CD14-positive monocyte (primary cell): ENCODE measurements at regions not wholly inside any gene's neighbourhood (a gene's known extent, or its start where the extent isn't known, plus 50 kb on each side); places are given as distances from the start of the nearest gene placed in this dataset.
"Not testable (repeated sequence)": the region's sequence is repeated elsewhere in the genome, so short reads cannot be mapped to it uniquely, and the experiment has no call there.

ENCODE experiments used
- DNase-seq, 3 donors: peaks; one replicate each; pipeline ENCODE4 v3.0.0-alpha.2; 2011 to 2022
- H2AFZ ChIP-seq: 2 replicates; pipeline ENCODE4 v1.6.0; 2012; ENCODE audit warnings: mild to moderate bottlenecking, low read depth, low read length, inconsistent platforms; ENCODE audit not compliant: insufficient read depth, poor library complexity, severe bottlenecking
- H3K27ac ChIP-seq, 2 donors: 1 replicate in 1 of 2; 2 replicates in 1 of 2; pipeline ENCODE4 v1.5.1; 2012 to 2013; ENCODE audit warnings: low read length in 2 of 2, control low read depth in 1 of 2, inconsistent platforms in 1 of 2, low read depth in 1 of 2, mild to moderate bottlenecking in 1 of 2
- H3K27me3 ChIP-seq, 2 donors: one replicate each; pipeline versions ENCODE4 v1.6.0 to v1.6.1; 2011 to 2013; ENCODE audit warnings: low read length in 2 of 2; ENCODE audit not compliant: control insufficient read depth in 2 of 2, insufficient read depth in 2 of 2
- H3K36me3 ChIP-seq, 2 donors: replicated peaks in 1 of 2; 1 replicate in 1 of 2; 2 replicates in 1 of 2; pipeline versions ENCODE4 v1.5.1 to v1.6.1; 2012 to 2013; ENCODE audit warnings: low read length in 2 of 2, control low read depth in 1 of 2, inconsistent platforms in 1 of 2, mild to moderate bottlenecking in 1 of 2; ENCODE audit not compliant: insufficient read depth in 2 of 2, control insufficient read depth in 1 of 2
- H3K4me1 ChIP-seq, 2 donors: 1 replicate in 1 of 2; 2 replicates in 1 of 2; pipeline versions ENCODE4 v1.5.1 to v1.6.1; 2012 to 2013; ENCODE audit warnings: low read length in 2 of 2, control low read depth in 1 of 2, inconsistent platforms in 1 of 2, mild to moderate bottlenecking in 1 of 2, moderate library complexity in 1 of 2; ENCODE audit not compliant: insufficient read depth in 2 of 2, control insufficient read depth in 1 of 2
- H3K4me2 ChIP-seq: replicated peaks from 2 replicates; pipeline ENCODE3; 2012; ENCODE audit warnings: low read length, moderate library complexity, mild to moderate bottlenecking; ENCODE audit not compliant: poor library complexity, severe bottlenecking; ENCODE audit errors: extremely low read depth
- H3K4me3 ChIP-seq, 3 experiments: fragments of 200-600 bp in 1 of 3; sonication (generic) in 1 of 3; replicated peaks in 1 of 3; 1 replicate in 2 of 3; 2 replicates in 1 of 3; pipeline ENCODE4 v1.5.1; 2011 to 2013; ENCODE audit warnings: low read length in 3 of 3, mild to moderate bottlenecking in 3 of 3, control low read depth in 2 of 3, low read depth in 2 of 3, inconsistent platforms in 1 of 3, moderate library complexity in 1 of 3
- H3K79me2 ChIP-seq: 2 replicates; pipeline ENCODE4 v1.6.0; 2012; ENCODE audit warnings: mild to moderate bottlenecking, control low read depth, inconsistent platforms, low read length, moderate library complexity; ENCODE audit not compliant: insufficient read depth
- H3K9ac ChIP-seq: 2 replicates; pipeline ENCODE4 v1.6.0; 2017; ENCODE audit warnings: low read length, mild to moderate bottlenecking; ENCODE audit not compliant: insufficient read depth, poor library complexity, severe bottlenecking
- H3K9me3 ChIP-seq, 2 donors: replicated peaks in 1 of 2; 1 replicate in 1 of 2; 2 replicates in 1 of 2; pipeline versions ENCODE4 v1.5.1 to v1.6.1; 2012 to 2013; ENCODE audit warnings: low read length in 2 of 2, control low read depth in 1 of 2; ENCODE audit not compliant: control insufficient read depth in 1 of 2, insufficient read depth in 1 of 2
- H4K20me1 ChIP-seq: 2 replicates; pipeline ENCODE4 v1.6.0; 2012; ENCODE audit warnings: mild to moderate bottlenecking, low read length, control low read depth, moderate library complexity; ENCODE audit not compliant: insufficient read depth
- H3K27ac Mint-ChIP-seq, 7 donors: one replicate each; pipeline ENCODE4 v1.8.0; 2020; ENCODE audit warnings: mild to moderate bottlenecking in 7 of 7, mixed read lengths in 7 of 7, moderate library complexity in 6 of 7, inconsistent platforms in 2 of 7
- H3K27me3 Mint-ChIP-seq, 3 donors: one replicate each; pipeline ENCODE4 v1.8.0; 2021 to 2022; ENCODE audit warnings: low read depth in 3 of 3, mild to moderate bottlenecking in 3 of 3, mixed read lengths in 3 of 3, moderate library complexity in 3 of 3, inconsistent platforms in 1 of 3
- H3K36me3 Mint-ChIP-seq, 2 donors: one replicate each; pipeline ENCODE4 v1.8.0; 2020; ENCODE audit warnings: mixed read lengths in 2 of 2, inconsistent platforms in 1 of 2, mild to moderate bottlenecking in 1 of 2
- H3K4me1 Mint-ChIP-seq: one replicate; pipeline ENCODE4 v1.8.0; 2020; ENCODE audit warnings: mild to moderate bottlenecking, mixed read lengths
- H3K4me3 Mint-ChIP-seq, 2 donors: one replicate each; pipeline ENCODE4 v1.8.0; 2020; ENCODE audit warnings: mild to moderate bottlenecking in 2 of 2, mixed read lengths in 2 of 2, moderate library complexity in 1 of 2
- H3K9me3 Mint-ChIP-seq, 7 donors: one replicate each; pipeline ENCODE4 v1.8.0; 2020 to 2022; ENCODE audit warnings: mixed read lengths in 7 of 7, mild to moderate bottlenecking in 6 of 7, moderate library complexity in 6 of 7, inconsistent platforms in 2 of 7
- WGBS: methylation state at CpG from one replicate; pipeline ENCODE4 v1.1.5; 2013; ENCODE audit warnings: missing lambda C conversion rate; ENCODE audit not compliant: insufficient coverage; 5-methylcytosine and 5-hydroxymethylcytosine counted together
- intact Hi-C, 2 donors: fragments of 100-400 bp; cut with micrococcal nuclease; formaldehyde crosslinking; loops; one replicate each; pipeline versions ENCODE4 v1.15.0 to v1.15.1; 2023
- TF ChIP-seq, protein P1 (sequence below): fragments of 200-600 bp; IDR thresholded peaks from one replicate; pipeline ENCODE4 v1.8.0; 2022; ENCODE audit warnings: antibody characterized with exemption, mild to moderate bottlenecking

DNA sequence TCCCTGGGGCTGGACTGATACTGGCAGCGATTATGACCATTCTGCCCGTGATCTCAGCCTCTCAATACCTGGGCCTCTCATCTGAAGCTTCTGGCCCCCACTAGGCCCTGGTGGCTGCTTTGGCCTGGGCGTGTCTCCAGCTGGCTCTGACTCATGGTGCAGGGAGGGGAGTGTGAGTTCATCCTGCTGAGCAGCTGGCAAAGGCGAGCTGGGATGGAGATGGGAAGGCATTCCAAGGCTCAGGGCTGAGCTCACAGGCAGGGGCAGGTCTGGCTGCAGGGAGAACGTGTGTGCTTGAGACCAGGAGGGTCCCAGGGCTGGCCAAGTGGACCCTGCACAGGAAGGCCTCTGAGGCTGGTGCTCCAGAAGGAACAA is 221.8 kb downstream of the TMEM121 start:
- Mint-ChIP-seq H3K4me1 (no peaks in the 10 kb centered on the region), H3K27me3 (peaks cover 0 to 3% (median 1%) of the 10 kb centered on the region in 3 donors), H3K36me3 (no peaks in the 10 kb centered on the region), H3K9me3 (no peaks in the 10 kb centered on the region), H3K4me3 (no peak overlapping the region), H3K27ac (no peak overlapping the region)
- no peak overlapping the region for H3K4me3 ChIP-seq
- intact Hi-C loops = no loop called here
- no peak overlapping the region for H3K9ac ChIP-seq
- no peak overlapping the region for H2AFZ ChIP-seq
- H4K20me1 ChIP-seq = no peaks in the 10 kb centered on the region
- H3K79me2 ChIP-seq = no peaks in the 10 kb centered on the region
- no peaks in the 10 kb centered on the region for H3K9me3 ChIP-seq
- H3K27ac ChIP-seq = no peak overlapping the region
- no peak overlapping the region for H3K4me2 ChIP-seq
- 79% methylated on average over 5 of the region's 5 CpGs for WGBS
- no peaks in the 10 kb centered on the region for H3K4me1 ChIP-seq
- H3K27me3 ChIP-seq = no peaks in the 10 kb centered on the region
- no peaks in the 10 kb centered on the region for H3K36me3 ChIP-seq
- TF ChIP-seq, protein P1, sequence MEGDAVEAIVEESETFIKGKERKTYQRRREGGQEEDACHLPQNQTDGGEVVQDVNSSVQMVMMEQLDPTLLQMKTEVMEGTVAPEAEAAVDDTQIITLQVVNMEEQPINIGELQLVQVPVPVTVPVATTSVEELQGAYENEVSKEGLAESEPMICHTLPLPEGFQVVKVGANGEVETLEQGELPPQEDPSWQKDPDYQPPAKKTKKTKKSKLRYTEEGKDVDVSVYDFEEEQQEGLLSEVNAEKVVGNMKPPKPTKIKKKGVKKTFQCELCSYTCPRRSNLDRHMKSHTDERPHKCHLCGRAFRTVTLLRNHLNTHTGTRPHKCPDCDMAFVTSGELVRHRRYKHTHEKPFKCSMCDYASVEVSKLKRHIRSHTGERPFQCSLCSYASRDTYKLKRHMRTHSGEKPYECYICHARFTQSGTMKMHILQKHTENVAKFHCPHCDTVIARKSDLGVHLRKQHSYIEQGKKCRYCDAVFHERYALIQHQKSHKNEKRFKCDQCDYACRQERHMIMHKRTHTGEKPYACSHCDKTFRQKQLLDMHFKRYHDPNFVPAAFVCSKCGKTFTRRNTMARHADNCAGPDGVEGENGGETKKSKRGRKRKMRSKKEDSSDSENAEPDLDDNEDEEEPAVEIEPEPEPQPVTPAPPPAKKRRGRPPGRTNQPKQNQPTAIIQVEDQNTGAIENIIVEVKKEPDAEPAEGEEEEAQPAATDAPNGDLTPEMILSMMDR = no peak
- no peak for DNase-seq

DNA sequence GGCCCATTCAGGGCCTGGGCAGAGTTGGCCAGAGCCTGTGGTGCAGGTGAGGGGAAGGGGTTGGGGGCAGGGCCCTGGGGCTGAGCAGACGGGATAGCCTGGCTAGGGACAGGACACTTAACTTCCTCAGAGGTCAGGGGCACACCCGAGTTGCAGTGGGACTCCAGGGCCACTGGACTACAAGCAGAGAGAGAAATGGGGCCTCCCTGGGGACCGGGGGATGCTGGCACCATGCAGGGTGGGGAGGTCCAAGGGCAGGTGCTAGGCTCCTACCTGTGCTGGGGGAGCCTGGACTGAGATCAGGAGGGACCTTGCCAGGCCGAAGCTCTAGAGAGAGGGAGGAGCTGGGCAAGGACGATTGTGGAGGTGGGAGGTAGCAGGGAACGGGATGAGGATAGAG is 222.3 kb downstream of the TMEM121 start:
- H3K4me3 ChIP-seq, DNase-seq, H3K36me3 Mint-ChIP-seq, H4K20me1 ChIP-seq, H3K9me3 Mint-ChIP-seq, H3K79me2 ChIP-seq, H3K27ac ChIP-seq, H3K27ac Mint-ChIP-seq, H2AFZ ChIP-seq, H3K36me3 ChIP-seq, H3K4me1 Mint-ChIP-seq, H3K4me2 ChIP-seq, intact Hi-C loops, H3K27me3 ChIP-seq, H3K9ac ChIP-seq, H3K4me3 Mint-ChIP-seq, H3K9me3 ChIP-seq, H3K27me3 Mint-ChIP-seq, H3K4me1 ChIP-seq: not testable (repeated sequence)
- WGBS = 92% methylated on average over 6 of the region's 6 CpGs

DNA sequence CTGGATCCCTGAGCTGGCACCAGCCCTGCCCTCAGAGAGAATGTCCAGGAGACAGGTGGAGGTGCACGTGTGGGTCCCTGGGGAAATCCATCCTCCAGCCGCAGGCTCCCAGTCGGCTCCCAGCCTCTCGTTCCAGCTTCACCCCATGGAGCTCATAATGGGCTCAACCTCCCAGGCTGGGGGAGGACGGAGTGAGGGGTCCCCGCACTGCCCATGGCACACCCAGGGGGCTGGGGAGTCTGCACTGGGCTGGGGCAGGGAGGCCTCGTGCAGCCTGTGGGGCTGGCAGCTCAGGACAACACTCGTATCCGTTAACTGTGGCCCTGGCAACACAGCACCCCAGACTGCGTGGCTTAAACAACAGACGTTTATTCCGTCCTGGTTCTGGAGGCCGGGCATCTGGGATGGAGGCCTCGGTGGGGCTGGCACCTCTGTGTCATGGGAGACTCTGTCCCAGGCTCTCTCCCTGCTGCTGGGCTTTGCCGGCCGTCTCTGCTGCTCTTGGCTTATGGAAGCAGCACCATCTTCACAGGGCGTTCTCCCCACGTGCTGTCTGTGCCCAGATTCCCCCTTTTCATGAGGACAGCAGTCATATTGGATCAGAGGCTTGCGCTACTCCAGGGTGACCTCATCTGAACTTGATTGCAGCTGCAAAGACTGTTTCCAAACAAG is 223.6 kb downstream of the TMEM121 start:
- H3K4me3 Mint-ChIP-seq, H3K4me3 ChIP-seq, H3K36me3 ChIP-seq, H2AFZ ChIP-seq, DNase-seq, H4K20me1 ChIP-seq, H3K27ac Mint-ChIP-seq, H3K9ac ChIP-seq, H3K27me3 ChIP-seq, H3K36me3 Mint-ChIP-seq, H3K4me2 ChIP-seq, H3K4me1 ChIP-seq, H3K9me3 ChIP-seq, H3K27me3 Mint-ChIP-seq, H3K79me2 ChIP-seq, H3K9me3 Mint-ChIP-seq, H3K4me1 Mint-ChIP-seq, H3K27ac ChIP-seq: not testable (repeated sequence)
- WGBS = 96% methylated on average over 7 of the region's 19 CpGs
- intact Hi-C loops = loop anchor here in 1 of 2 donors (5.0 kb wide), 1 partner anchor 97 kb away; no protein-coding TSS in a partner anchor

DNA sequence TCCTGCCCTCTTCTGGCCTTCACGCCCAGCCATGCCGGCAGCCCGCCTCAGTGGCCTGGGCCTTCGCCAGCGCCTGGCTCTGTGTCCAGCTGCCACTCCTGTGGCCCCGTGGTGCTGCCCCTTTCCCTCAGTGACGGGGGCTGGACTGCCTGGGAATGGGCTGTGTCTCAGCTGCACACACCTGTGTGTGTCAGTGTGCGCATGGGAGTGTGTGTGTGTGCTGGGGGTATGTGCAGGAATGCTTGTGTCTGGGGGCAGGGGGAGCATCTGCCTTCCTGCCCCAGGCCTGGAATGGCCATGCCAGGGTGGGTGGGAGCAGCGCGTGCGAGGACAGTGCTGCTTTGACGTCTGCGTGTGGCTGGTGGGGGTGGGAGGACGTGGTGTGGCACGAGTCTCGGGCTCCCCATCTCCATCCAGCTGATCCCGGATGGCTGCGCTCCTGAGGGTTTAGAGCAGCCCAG is 224.9 kb downstream of the TMEM121 start:
- not testable (repeated sequence) for H3K4me1 Mint-ChIP-seq, H3K4me2 ChIP-seq, H3K36me3 Mint-ChIP-seq, H3K27me3 ChIP-seq, H3K9ac ChIP-seq, H3K36me3 ChIP-seq, H3K27ac ChIP-seq, H3K79me2 ChIP-seq, H3K4me1 ChIP-seq, H4K20me1 ChIP-seq, H3K4me3 ChIP-seq, H2AFZ ChIP-seq, DNase-seq, H3K9me3 ChIP-seq, H3K27me3 Mint-ChIP-seq, H3K4me3 Mint-ChIP-seq, H3K27ac Mint-ChIP-seq, H3K9me3 Mint-ChIP-seq
- intact Hi-C loops = loop anchor here in 1 of 2 donors (5.0 kb wide), 1 partner anchor 96 kb away; no protein-coding TSS in a partner anchor
- 95% methylated on average over 13 of the region's 18 CpGs for WGBS
